ENCODE measurements at regions not wholly inside any gene's neighbourhood (a gene's known extent, or its start where the extent isn't known, plus 50 kb on each side); places are given as distances from the start of the nearest gene placed in this dataset.

DNA sequence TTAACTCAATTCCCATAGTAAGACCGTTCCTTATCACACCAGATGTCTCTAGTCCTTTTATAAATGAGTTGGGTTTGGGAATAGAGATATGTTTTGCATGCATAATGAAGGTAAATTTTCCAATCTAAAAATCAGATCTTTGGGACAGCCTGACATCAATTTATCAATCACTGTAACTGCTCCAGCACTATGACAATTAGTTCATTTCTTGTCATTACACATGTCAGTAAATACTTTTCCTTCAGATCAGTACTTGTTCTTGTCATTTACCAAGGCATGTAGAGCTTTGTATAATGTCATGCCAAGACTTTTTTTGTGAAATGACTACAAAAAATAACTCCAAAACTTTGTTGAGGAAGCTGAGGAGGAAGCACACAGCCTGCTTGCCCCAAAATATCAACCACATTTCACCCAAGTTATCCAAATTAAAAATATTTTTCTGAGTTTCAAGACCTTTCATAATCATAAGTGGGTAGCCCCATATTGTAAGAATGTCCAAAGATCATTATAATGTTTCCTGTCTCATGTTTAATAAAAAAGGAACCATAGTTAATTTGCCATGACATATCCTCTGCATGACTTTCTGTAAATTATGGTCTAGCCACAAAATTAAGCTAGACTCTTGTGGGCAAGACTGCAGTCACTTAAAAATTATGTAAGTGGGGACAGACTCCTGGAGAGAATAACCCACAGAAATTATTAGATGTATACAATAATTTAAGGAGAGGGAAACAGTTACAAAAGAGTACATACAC, 586.8 kb downstream of the TBC1D4 start:
- DNase-seq = no peak
- Histone ChIP-seq H3K4me3 (no peak overlapping the region), H3K27me3 (no peaks in the 10 kb centered on the region), H3K27ac (no peak overlapping the region), H3K4me1 (no peaks in the 10 kb centered on the region), H3K36me3 (no peaks in the 10 kb centered on the region), H3K9me3 (no peaks in the 10 kb centered on the region)
- TF ChIP-seq POLR2A (IDR thresholded peaks at IDR 0.05) = no peak
- TF ChIP-seq EP300 (IDR thresholded peaks at IDR 0.05; ENCODE audit: low read depth) = no peak
- TF ChIP-seq POLR2AphosphoS5 (IDR thresholded peaks at IDR 0.05) = no peak
- TF ChIP-seq, protein P1, sequence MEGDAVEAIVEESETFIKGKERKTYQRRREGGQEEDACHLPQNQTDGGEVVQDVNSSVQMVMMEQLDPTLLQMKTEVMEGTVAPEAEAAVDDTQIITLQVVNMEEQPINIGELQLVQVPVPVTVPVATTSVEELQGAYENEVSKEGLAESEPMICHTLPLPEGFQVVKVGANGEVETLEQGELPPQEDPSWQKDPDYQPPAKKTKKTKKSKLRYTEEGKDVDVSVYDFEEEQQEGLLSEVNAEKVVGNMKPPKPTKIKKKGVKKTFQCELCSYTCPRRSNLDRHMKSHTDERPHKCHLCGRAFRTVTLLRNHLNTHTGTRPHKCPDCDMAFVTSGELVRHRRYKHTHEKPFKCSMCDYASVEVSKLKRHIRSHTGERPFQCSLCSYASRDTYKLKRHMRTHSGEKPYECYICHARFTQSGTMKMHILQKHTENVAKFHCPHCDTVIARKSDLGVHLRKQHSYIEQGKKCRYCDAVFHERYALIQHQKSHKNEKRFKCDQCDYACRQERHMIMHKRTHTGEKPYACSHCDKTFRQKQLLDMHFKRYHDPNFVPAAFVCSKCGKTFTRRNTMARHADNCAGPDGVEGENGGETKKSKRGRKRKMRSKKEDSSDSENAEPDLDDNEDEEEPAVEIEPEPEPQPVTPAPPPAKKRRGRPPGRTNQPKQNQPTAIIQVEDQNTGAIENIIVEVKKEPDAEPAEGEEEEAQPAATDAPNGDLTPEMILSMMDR (IDR thresholded peaks at IDR 0.05) = no peak
- in situ Hi-C loops (cut with MboI; ENCODE audit: low pct_ligation_motif_present in 1 of 4, low pct_unique_long_range_greater_than_20kb in 1 of 4, low sequenced_read_pairs in 3 of 4) (no loop called here), intact Hi-C loops (cut with DNase I; ENCODE audit: low total_unique reads) (no loop called here)
- 50 to 56% methylated on average over 1 of the region's 1 CpG for WGBS, 2 donors (ENCODE audit: low coverage in 1 of 2)

DNA sequence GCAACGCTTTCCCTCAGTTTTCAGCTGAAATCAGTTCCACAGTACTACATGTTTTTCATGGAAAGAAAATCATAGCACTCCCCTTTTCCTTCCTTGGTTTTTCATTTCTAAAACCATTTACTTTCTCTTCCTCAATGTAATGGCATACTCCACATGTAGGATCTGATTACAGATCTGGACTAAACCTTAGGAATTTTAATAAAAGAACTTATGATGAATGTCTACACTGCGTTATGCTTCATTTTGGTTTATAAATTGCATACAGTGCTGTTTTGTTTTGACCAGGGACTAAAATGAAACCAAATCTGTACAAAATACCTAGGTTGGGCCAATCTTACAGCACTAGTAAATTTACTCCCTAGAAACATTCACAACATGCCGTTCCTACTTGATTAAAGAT, 589.9 kb downstream of the TBC1D4 start:
- intact Hi-C loops (cut with DNase I; ENCODE audit: low total_unique reads) = no loop called here
- Histone ChIP-seq H3K4me3 (no peak overlapping the region), H3K27me3 (no peaks in the 10 kb centered on the region), H3K36me3 (no peaks in the 10 kb centered on the region), H3K9me3 (no peaks in the 10 kb centered on the region), H3K4me1 (no peaks in the 10 kb centered on the region), H3K27ac (no peak overlapping the region)
- in situ Hi-C loops (cut with MboI; ENCODE audit: low pct_ligation_motif_present in 1 of 4, low pct_unique_long_range_greater_than_20kb in 1 of 4, low sequenced_read_pairs in 3 of 4) = no loop called here
- no peak for DNase-seq
- no peak for TF ChIP-seq EP300 (IDR thresholded peaks at IDR 0.05; ENCODE audit: low read depth)
- TF ChIP-seq, protein P1 (IDR thresholded peaks at IDR 0.05) = no peak
- no peak for TF ChIP-seq POLR2A (IDR thresholded peaks at IDR 0.05)
- TF ChIP-seq POLR2AphosphoS5 (IDR thresholded peaks at IDR 0.05) = no peak
- WGBS, 2 donors (ENCODE audit: low coverage in 1 of 2) = 65 to 69% methylated on average over 3 of the region's 3 CpGs

DNA sequence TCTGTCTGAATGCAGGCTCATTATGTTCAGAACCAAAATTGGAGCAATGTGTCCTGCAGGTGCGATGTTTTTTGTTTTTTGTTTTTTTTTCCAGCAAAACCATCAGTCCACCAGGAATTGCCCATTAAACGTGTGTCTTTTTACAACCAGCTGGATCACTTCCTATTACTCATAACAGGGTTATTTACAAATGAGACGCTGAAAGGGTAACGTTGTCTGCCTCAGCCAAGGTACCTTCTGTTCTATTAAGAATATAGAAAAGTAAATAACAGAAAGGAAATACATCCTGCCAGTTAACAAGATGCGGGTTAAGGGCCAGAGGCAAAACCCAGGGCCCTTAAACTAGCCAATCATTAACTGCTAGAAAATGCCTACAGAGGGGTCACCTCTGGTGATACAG, 590.4 kb downstream of the TBC1D4 start:
- Histone ChIP-seq H3K4me1 (no peaks in the 10 kb centered on the region), H3K27me3 (no peaks in the 10 kb centered on the region), H3K36me3 (no peaks in the 10 kb centered on the region), H3K9me3 (no peaks in the 10 kb centered on the region), H3K4me3 (no peak overlapping the region), H3K27ac (no peak overlapping the region)
- WGBS, 2 donors (ENCODE audit: low coverage in 1 of 2) = 33 to 34% methylated on average over 5 of the region's 5 CpGs
- in situ Hi-C loops (cut with MboI; ENCODE audit: low pct_ligation_motif_present in 1 of 4, low pct_unique_long_range_greater_than_20kb in 1 of 4, low sequenced_read_pairs in 3 of 4) = no loop called here
- TF ChIP-seq EP300 (IDR thresholded peaks at IDR 0.05; ENCODE audit: low read depth) (no peak), POLR2A (IDR thresholded peaks at IDR 0.05) (no peak)
- TF ChIP-seq, protein P1 (IDR thresholded peaks at IDR 0.05) = no peak
- intact Hi-C loops (cut with DNase I; ENCODE audit: low total_unique reads) = no loop called here
- DNase-seq = no peak

DNA sequence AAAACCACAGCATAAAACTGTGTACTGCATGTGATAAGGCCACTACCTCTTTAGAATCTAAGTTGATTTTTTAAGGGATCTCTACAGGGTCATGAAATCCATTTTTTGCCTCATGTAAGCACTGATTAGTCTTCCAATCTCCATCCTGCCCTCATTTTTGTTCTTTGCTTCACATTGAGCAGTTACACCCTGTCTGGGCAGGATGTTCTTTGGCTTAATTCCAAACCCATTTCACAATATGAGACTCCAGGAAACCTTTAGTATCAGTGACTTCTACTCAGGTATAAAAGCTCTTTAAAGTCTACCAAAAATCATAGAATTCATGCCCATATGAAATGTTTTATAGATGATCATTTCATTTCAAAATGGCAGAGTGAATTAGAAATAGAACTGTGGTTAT, 592.6 kb downstream of the TBC1D4 start:
- TF ChIP-seq POLR2A (IDR thresholded peaks at IDR 0.05) (no peak), EP300 (IDR thresholded peaks at IDR 0.05; ENCODE audit: low read depth) (no peak), POLR2AphosphoS5 (IDR thresholded peaks at IDR 0.05) (no peak)
- TF ChIP-seq, protein P1 (IDR thresholded peaks at IDR 0.05) = no peak
- Histone ChIP-seq H3K36me3 (no peaks in the 10 kb centered on the region), H3K4me1 (no peaks in the 10 kb centered on the region), H3K4me3 (no peak overlapping the region), H3K27ac (no peak overlapping the region), H3K27me3 (no peaks in the 10 kb centered on the region), H3K9me3 (no peaks in the 10 kb centered on the region)
- in situ Hi-C loops (cut with MboI; ENCODE audit: low pct_ligation_motif_present in 1 of 4, low pct_unique_long_range_greater_than_20kb in 1 of 4, low sequenced_read_pairs in 3 of 4) = no loop called here
- intact Hi-C loops (cut with DNase I; ENCODE audit: low total_unique reads) = no loop called here
- DNase-seq = no peak
